Right renal pelvis (tissue), 4 donors: ENCODE measurements at regions not wholly inside any gene's neighbourhood (a gene's known extent, or its start where the extent isn't known, plus 50 kb on each side); places are given as distances from the start of the nearest gene placed in this dataset.

Experiments
- DNase-seq, 4 donors: peaks; one replicate each; pipeline ENCODE4 v3.0.0-alpha.2; 2013; ENCODE audit warnings: low read depth in 4 of 4, low spot score in 3 of 4, missing footprints in 1 of 4

GRCh38 chr18:51514128-51514527, 316.6 kb upstream of the MEX3C start:
- no peak for DNase-seq

GRCh38 chr18:51516478-51517038, 319.1 kb upstream of the MEX3C start:
- no peak for DNase-seq

GRCh38 chr18:51519571-51519970, 322.1 kb upstream of the MEX3C start:
- DNase-seq: no peak

GRCh38 chr18:51520676-51521180, 323.2 kb upstream of the MEX3C start:
- DNase-seq: no peak

GRCh38 chr18:51522338-51522737, 324.9 kb upstream of the MEX3C start:
- no peak for DNase-seq

- no peak for DNase-seq
Observed at GRCh38 chr18:51522821-51523220, 325.3 kb upstream of the MEX3C start.

GRCh38 chr18:51523671-51524070, 326.2 kb upstream of the MEX3C start:
- no peak for DNase-seq

- DNase-seq: no peak
Observed at GRCh38 chr18:51525453-51526225, 328.2 kb upstream of the MEX3C start.

GRCh38 chr18:51527826-51528225, 330.3 kb upstream of the MEX3C start:
- no peak for DNase-seq

- peak in 2 of 4 donors; percentile 4 to 8 for DNase-seq
Observed at GRCh38 chr18:51531501-51531900, 334.0 kb upstream of the MEX3C start.

- DNase-seq: peak in 1 of 4 donors; percentile 27
Observed at GRCh38 chr18:51537487-51537886, 340.0 kb upstream of the MEX3C start.

- no peak for DNase-seq
Observed at GRCh38 chr18:51540562-51540961, 343.1 kb upstream of the MEX3C start.

- DNase-seq: no peak
Observed at GRCh38 chr18:51541230-51541629, 343.7 kb upstream of the MEX3C start.

- no peak for DNase-seq
Observed at GRCh38 chr18:51543658-51544155, 346.2 kb upstream of the MEX3C start.

- DNase-seq: no peak
Observed at GRCh38 chr18:51545446-51545845, 348.0 kb upstream of the MEX3C start.

GRCh38 chr18:51559198-51559901, 361.9 kb upstream of the MEX3C start:
- no peak for DNase-seq

- no peak for DNase-seq
Observed at GRCh38 chr18:51559902-51560287, 362.4 kb upstream of the MEX3C start.

- DNase-seq: peak in 2 of 4 donors; percentile 8
Observed at GRCh38 chr18:51561821-51562220, 364.3 kb upstream of the MEX3C start.

GRCh38 chr18:51562866-51563265, 365.4 kb upstream of the MEX3C start:
- no peak for DNase-seq

GRCh38 chr18:51563396-51563795, 365.9 kb upstream of the MEX3C start:
- DNase-seq: no peak

- no peak for DNase-seq
Observed at GRCh38 chr18:51568151-51568550, 370.7 kb upstream of the MEX3C start.
